Keratinocyte (primary cell): ENCODE measurements at regions not wholly inside any gene's neighbourhood (a gene's known extent, or its start where the extent isn't known, plus 50 kb on each side); places are given as distances from the start of the nearest gene placed in this dataset.
A peak's percentile ranks its signal among the peaks of the same experiment; 100 is the strongest.

ENCODE experiments used
- DNase-seq: peaks from one replicate; pipeline ENCODE4 v3.0.0-alpha.2; 2011; ENCODE audit warnings: low read depth, missing footprints, low spot score
- FAIRE-seq: peaks from 2 replicates; lab custom pipeline; 2011; peaks lifted over from hg19 to GRCh38; lab: Jason Lieb, UNC
- H2AFZ ChIP-seq: 2 replicates; pipeline ENCODE4 v1.6.0; 2012; ENCODE audit warnings: low read length, control low read depth, inconsistent platforms; ENCODE audit not compliant: control insufficient read depth
- H3K27ac ChIP-seq: 2 replicates; pipeline ENCODE4 v1.5.1; 2011; ENCODE audit warnings: low read length; ENCODE audit not compliant: control insufficient read depth, insufficient read depth
- H3K27me3 ChIP-seq: 3 replicates; pipeline ENCODE4 v1.6.0; 2011; ENCODE audit warnings: low read length; ENCODE audit not compliant: control insufficient read depth, insufficient read depth; ENCODE audit errors: extremely low read depth
- H3K36me3 ChIP-seq, 2 experiments: 2 replicates in 1 of 2; 3 replicates in 1 of 2; pipeline ENCODE4 v1.5.1; 2011; ENCODE audit warnings: low read length in 2 of 2, mild to moderate bottlenecking in 1 of 2; ENCODE audit not compliant: control insufficient read depth in 2 of 2, insufficient read depth in 2 of 2; ENCODE audit errors: extremely low read depth in 1 of 2
- H3K4me1 ChIP-seq: 3 replicates; pipeline ENCODE4 v1.5.1; 2011; ENCODE audit warnings: low read length; ENCODE audit not compliant: control insufficient read depth, insufficient read depth; ENCODE audit errors: extremely low read depth
- H3K4me2 ChIP-seq: 3 replicates; pipeline ENCODE4 v1.6.0; 2011; ENCODE audit warnings: low read depth, low read length; ENCODE audit not compliant: control insufficient read depth, insufficient read depth; ENCODE audit errors: extremely low read depth
- H3K4me3 ChIP-seq, 3 experiments: fragments of 200-600 bp in 1 of 3; sonication (generic) in 1 of 3; 2 replicates in 2 of 3; 3 replicates in 1 of 3; pipeline ENCODE4 v1.5.1; 2011 to 2016; ENCODE audit warnings: low read length in 3 of 3, mild to moderate bottlenecking in 3 of 3, control low read depth in 2 of 3, inconsistent platforms in 1 of 3, low read depth in 1 of 3, mixed read lengths in 1 of 3, mixed run types in 1 of 3, moderate library complexity in 1 of 3; ENCODE audit not compliant: control insufficient read depth in 2 of 3, insufficient read depth in 2 of 3; ENCODE audit errors: extremely low read depth in 1 of 3
- H3K79me2 ChIP-seq: 2 replicates; pipeline ENCODE4 v1.6.0; 2012; ENCODE audit warnings: low read length; ENCODE audit not compliant: control insufficient read depth, insufficient read depth
- H3K9ac ChIP-seq: 3 replicates; pipeline ENCODE4 v1.6.0; 2011; ENCODE audit warnings: low read length; ENCODE audit not compliant: control insufficient read depth, insufficient read depth; ENCODE audit errors: extremely low read depth
- H3K9me1 ChIP-seq: 3 replicates; pipeline ENCODE4 v1.6.0; 2011; ENCODE audit warnings: low read length; ENCODE audit not compliant: control insufficient read depth, insufficient read depth; ENCODE audit errors: extremely low read depth
- H3K9me3 ChIP-seq: 2 replicates; pipeline ENCODE4 v1.5.1; 2012; ENCODE audit warnings: low read depth, low read length; ENCODE audit not compliant: control insufficient read depth
- H4K20me1 ChIP-seq: 3 replicates; pipeline ENCODE4 v1.6.0; 2011; ENCODE audit warnings: low read length; ENCODE audit not compliant: control insufficient read depth, insufficient read depth; ENCODE audit errors: extremely low read depth
- CTCF ChIP-seq, 3 experiments: IDR thresholded peaks in 1 of 3; conservative IDR thresholded peaks in 1 of 3; optimal IDR thresholded peaks in 1 of 3; 2 replicates in 2 of 3; 3 replicates in 1 of 3; pipeline versions ENCODE3 to v1.5.1; 2011; ENCODE audit warnings: low read length in 3 of 3, mild to moderate bottlenecking in 3 of 3, moderate library complexity in 2 of 3, control low read depth in 1 of 3, inconsistent platforms in 1 of 3; ENCODE audit not compliant: insufficient read depth in 2 of 3; ENCODE audit errors: extremely low read depth in 1 of 3
- EZH2 ChIP-seq: IDR thresholded peaks from one replicate; pipeline ENCODE4 v1.6.1; 2012; ENCODE audit warnings: inconsistent platforms, mild to moderate bottlenecking, low read length, moderate library complexity
- dilution Hi-C: fragments of 300-500 bp; cut with MboI; formaldehyde crosslinking; loops from one replicate; pipeline ENCODE4 v1.7.0; 2020; ENCODE audit warnings: low sequenced_read_pairs; ENCODE audit not compliant: extremely low pct_ligation_motif_present

- peak overlapping the region; percentile 56 for H3K4me2 ChIP-seq
- no peaks in the 10 kb centered on the region for H3K27me3 ChIP-seq
- no peaks in the 10 kb centered on the region for H3K9me3 ChIP-seq
- H3K9ac ChIP-seq = no peak overlapping the region
- dilution Hi-C loops = no loop called here
- no peaks in the 10 kb centered on the region for H4K20me1 ChIP-seq
- H3K79me2 ChIP-seq = no peaks in the 10 kb centered on the region
- peaks cover 76% of the 10 kb centered on the region for H3K4me1 ChIP-seq
- DNase-seq = no peak
- peak; percentile 17 for FAIRE-seq
- no peaks in the 10 kb centered on the region for H3K36me3 ChIP-seq
- H2AFZ ChIP-seq = no peak overlapping the region
- H3K4me3 ChIP-seq = no peak overlapping the region
- TF ChIP-seq CTCF (optimal IDR thresholded peaks at IDR 0.05 in 1 of 3, IDR thresholded peaks at IDR 0.05 in 1 of 3, conservative IDR thresholded peaks at IDR 0.05 in 1 of 3; ENCODE audit: extremely low read depth in 1 of 3, insufficient read depth in 2 of 3, low read length in 3 of 3) (no peak), EZH2 (no peak)
- H3K27ac ChIP-seq = peak overlapping the region; percentile 70
- no peaks in the 10 kb centered on the region for H3K9me1 ChIP-seq
Observed at GRCh38 chr1:185566995-185567394, 167.2 kb upstream of the HMCN1 start.

- Histone ChIP-seq H3K27ac (peak overlapping the region; percentile 70), H3K9ac (no peak overlapping the region), H3K4me2 (peak overlapping the region; percentile 45), H3K9me3 (no peaks in the 10 kb centered on the region), H2AFZ (no peak overlapping the region), H3K79me2 (no peaks in the 10 kb centered on the region), H3K36me3 (no peaks in the 10 kb centered on the region), H3K9me1 (no peaks in the 10 kb centered on the region), H4K20me1 (no peaks in the 10 kb centered on the region), H3K4me3 (no peak overlapping the region), H3K4me1 (peaks cover 70% of the 10 kb centered on the region), H3K27me3 (no peaks in the 10 kb centered on the region)
- TF ChIP-seq EZH2 (no peak), CTCF (optimal IDR thresholded peaks at IDR 0.05 in 1 of 3, IDR thresholded peaks at IDR 0.05 in 1 of 3, conservative IDR thresholded peaks at IDR 0.05 in 1 of 3; ENCODE audit: extremely low read depth in 1 of 3, insufficient read depth in 2 of 3, low read length in 3 of 3) (no peak)
- DNase-seq (peak; percentile 97), FAIRE-seq (peak; percentile 100)
- dilution Hi-C loops = no loop called here
Observed at GRCh38 chr1:185565302-185565701, 168.9 kb upstream of the HMCN1 start.
